IMR-90 (cell line): ENCODE measurements at regions not wholly inside any gene's neighbourhood (a gene's known extent, or its start where the extent isn't known, plus 50 kb on each side); places are given as distances from the start of the nearest gene placed in this dataset.

Source experiments
- ATAC-seq: fragments of 200-7000 bp; cut with Tn5 transposase; 2 replicates; pipeline ENCODE4 v1.9.1; 2020; ENCODE audit warnings: low read depth, mild to moderate bottlenecking, moderate library complexity
- BruUV-seq: library from RNA; stranded (reverse); fragments of 400-500 nt; replicated peaks from 2 replicates; lab custom pipeline; 2021; lab: Mats Ljungman, UMichigan
- CTCF ChIA-PET: fragments of 300-600 bp; formaldehyde crosslinking; extraction: SDS; loops from one replicate; lab custom pipeline; 2021; ENCODE audit warnings: antibody characterized with exemption; lab: Yijun Ruan, JAX
- POLR2A ChIA-PET: fragments of 300-600 bp; sonication (Branson Sonifier 250); formaldehyde crosslinking; loops from one replicate; lab custom pipeline; 2022; ENCODE audit warnings: antibody characterized with exemption; ENCODE audit not compliant: unreplicated experiment; lab: Charles Lee
- DNase-seq: peaks from one replicate; pipeline ENCODE4 v3.0.0; 2013
- H2AFZ ChIP-seq: replicated peaks from 2 replicates; pipeline ENCODE3; 2013; ENCODE audit warnings: low read length, mild to moderate bottlenecking; ENCODE audit not compliant: poor library complexity
- H2AK5ac ChIP-seq: 2 replicates; pipeline ENCODE4 v1.6.1; 2013; ENCODE audit warnings: low read depth, low read length, inconsistent platforms
- H2AK9ac ChIP-seq: replicated peaks from 2 replicates; pipeline ENCODE3; 2013; ENCODE audit warnings: mild to moderate bottlenecking, low read depth, low read length, moderate library complexity; ENCODE audit not compliant: poor library complexity
- H2BK120ac ChIP-seq: 2 replicates; pipeline ENCODE4 v1.6.1; 2013; ENCODE audit warnings: low read depth, low read length, inconsistent platforms
- H2BK15ac ChIP-seq: 3 replicates; pipeline ENCODE4 v1.6.1; 2013; ENCODE audit warnings: low read depth, low read length, inconsistent platforms
- H2BK20ac ChIP-seq: 2 replicates; pipeline ENCODE4 v1.6.1; 2013; ENCODE audit warnings: low read depth, mild to moderate bottlenecking, inconsistent platforms, low read length, moderate library complexity
- H2BK5ac ChIP-seq: 2 replicates; pipeline ENCODE4 v1.6.1; 2013; ENCODE audit warnings: mild to moderate bottlenecking, low read depth, low read length, inconsistent platforms; ENCODE audit not compliant: poor library complexity, severe bottlenecking
- H3K14ac ChIP-seq: replicated peaks from 2 replicates; pipeline ENCODE4 v1.6.1; 2013; ENCODE audit warnings: low read depth, low read length, inconsistent platforms
- H3K18ac ChIP-seq: 2 replicates; pipeline ENCODE4 v1.6.1; 2013; ENCODE audit warnings: low read depth, low read length, control low read depth
- H3K23ac ChIP-seq: 2 replicates; pipeline ENCODE4 v1.6.1; 2013; ENCODE audit warnings: low read depth, low read length, inconsistent platforms
- H3K27ac ChIP-seq: 2 replicates; pipeline ENCODE4 v1.5.1; 2013; ENCODE audit warnings: mild to moderate bottlenecking, control low read depth, low read length; ENCODE audit not compliant: insufficient read depth
- H3K27me3 ChIP-seq: 2 replicates; pipeline ENCODE4 v1.6.1; 2013; ENCODE audit warnings: low read length; ENCODE audit not compliant: control insufficient read depth, insufficient read depth
- H3K36me3 ChIP-seq: 2 replicates; pipeline ENCODE4 v1.6.1; 2013; ENCODE audit warnings: low read length, mixed read lengths; ENCODE audit not compliant: control insufficient read depth, insufficient read depth
- H3K4ac ChIP-seq: 2 replicates; pipeline ENCODE4 v1.6.1; 2013; ENCODE audit warnings: low read depth, low read length, inconsistent platforms
- H3K4me1 ChIP-seq: 2 replicates; pipeline ENCODE4 v1.6.1; 2013; ENCODE audit warnings: low read length, mixed read lengths; ENCODE audit not compliant: control insufficient read depth, insufficient read depth
- H3K4me2 ChIP-seq: 2 replicates; pipeline ENCODE4 v1.6.1; 2013; ENCODE audit warnings: low read depth, mild to moderate bottlenecking, control low read depth, low read length, moderate library complexity
- H3K4me3 ChIP-seq: 2 replicates; pipeline ENCODE4 v1.5.1; 2013; ENCODE audit warnings: low read depth, mild to moderate bottlenecking, control low read depth, low read length, moderate library complexity; ENCODE audit not compliant: insufficient read depth
- H3K56ac ChIP-seq: 2 replicates; pipeline ENCODE4 v1.6.1; 2013; ENCODE audit warnings: low read length, inconsistent platforms; ENCODE audit not compliant: insufficient read depth; ENCODE audit errors: extremely low read depth
- H3K79me1 ChIP-seq, 2 experiments: 2 replicates each; pipeline ENCODE4 v1.6.1; 2013; ENCODE audit warnings: low read length in 2 of 2, inconsistent platforms in 1 of 2, low read depth in 1 of 2
- H3K9ac ChIP-seq: 2 replicates; pipeline ENCODE4 v1.6.1; 2013; ENCODE audit warnings: low read depth, low read length, control low read depth
- H3K9me1 ChIP-seq: 2 replicates; pipeline ENCODE4 v1.6.1; 2013; ENCODE audit warnings: low read length, inconsistent platforms; ENCODE audit not compliant: insufficient read depth
- H3K9me3 ChIP-seq: 2 replicates; pipeline ENCODE4 v1.6.1; 2013; ENCODE audit warnings: low read length; ENCODE audit not compliant: control insufficient read depth, insufficient read depth
- H4K20me1 ChIP-seq: 2 replicates; pipeline ENCODE4 v1.6.1; 2013; ENCODE audit warnings: low read length, inconsistent platforms; ENCODE audit not compliant: insufficient read depth
- H4K5ac ChIP-seq: 2 replicates; pipeline ENCODE4 v1.6.1; 2013; ENCODE audit warnings: mild to moderate bottlenecking, low read depth, low read length, control low read depth
- H4K8ac ChIP-seq, 2 experiments: 2 replicates each; pipeline ENCODE4 v1.6.1; 2013; ENCODE audit warnings: low read depth in 2 of 2, low read length in 2 of 2, control low read depth in 1 of 2, inconsistent platforms in 1 of 2
- H4K91ac ChIP-seq: 2 replicates; pipeline ENCODE4 v1.6.1; 2013; ENCODE audit warnings: low read depth, low read length, inconsistent platforms; ENCODE audit not compliant: insufficient read depth
- BHLHE40 ChIP-seq: fragments of 150-350 bp; IDR thresholded peaks from 2 replicates; pipeline ENCODE4 v1.6.1; 2016; ENCODE audit warnings: mild to moderate bottlenecking, low read depth, low read length
- CEBPB ChIP-seq: IDR thresholded peaks from 2 replicates; pipeline ENCODE4 v1.6.1; 2012; ENCODE audit warnings: low read depth, low read length, improper control_type of control experiment
- CHD1 ChIP-seq: IDR thresholded peaks from 2 replicates; pipeline ENCODE4 v1.6.1; 2012; ENCODE audit warnings: low read depth, low read length, improper control_type of control experiment
- CTCF ChIP-seq: conservative IDR thresholded peaks from 2 replicates; pipeline ENCODE4 v1.5.1; 2012; ENCODE audit warnings: mild to moderate bottlenecking, low read depth, low read length, improper control_type of control experiment
- FOS ChIP-seq: fragments of 150-350 bp; IDR thresholded peaks from 2 replicates; pipeline ENCODE4 v1.6.1; 2016; ENCODE audit warnings: low read depth, low read length
- MAFK ChIP-seq: IDR thresholded peaks from 2 replicates; pipeline ENCODE4 v1.6.1; 2012; ENCODE audit warnings: low read depth, low read length, improper control_type of control experiment
- MXI1 ChIP-seq: IDR thresholded peaks from 2 replicates; pipeline ENCODE4 v1.6.1; 2012; ENCODE audit warnings: low read depth, mild to moderate bottlenecking, low read length, moderate library complexity, borderline replicate concordance
- NFE2L2 ChIP-seq: fragments of 150-350 bp; IDR thresholded peaks from 2 replicates; pipeline ENCODE4 v1.6.1; 2016; ENCODE audit warnings: low read depth, mild to moderate bottlenecking, low read length
- POLR2A ChIP-seq: IDR thresholded peaks from 2 replicates; pipeline ENCODE4 v1.6.1; 2012; ENCODE audit warnings: mild to moderate bottlenecking, low read depth, low read length
- RCOR1 ChIP-seq: IDR thresholded peaks from 2 replicates; pipeline ENCODE4 v1.6.1; 2012; ENCODE audit warnings: mild to moderate bottlenecking, low read length, improper control_type of control experiment; ENCODE audit not compliant: insufficient replicate concordance
- RFX5 ChIP-seq: IDR thresholded peaks from 2 replicates; pipeline ENCODE4 v1.8.0; 2012; ENCODE audit warnings: low read depth, mild to moderate bottlenecking, low read length, moderate library complexity
- USF2 ChIP-seq: fragments of 150-350 bp; IDR thresholded peaks from 2 replicates; pipeline ENCODE4 v1.6.1; 2017; ENCODE audit warnings: mild to moderate bottlenecking, antibody characterized with exemption, low read length, low read depth
- WGBS, 2 experiments: methylation state at CpG; one replicate each; pipeline versions ENCODE4 v1.1.5 to v1.1.7; 2013; ENCODE audit warnings: missing lambda C conversion rate in 2 of 2; ENCODE audit not compliant: insufficient read length in 1 of 2; ENCODE audit errors: extremely low coverage in 2 of 2; 5-methylcytosine and 5-hydroxymethylcytosine counted together
- dilution Hi-C: fragments of 300-500 bp; cut with HindIII; formaldehyde crosslinking; loops from one replicate; pipeline ENCODE4 v1.14.3; 2018; ENCODE audit warnings: low sequenced_read_pairs; ENCODE audit not compliant: unreplicated experiment
- in situ Hi-C: fragments of 300-500 bp; cut with MboI; formaldehyde crosslinking; loops from 3 replicates; pipeline ENCODE4 v1.14.3; 2019; ENCODE audit warnings: low sequenced_read_pairs, inconsistent platforms, mixed read lengths
- intact Hi-C: fragments of 100-400 bp; cut with micrococcal nuclease; formaldehyde crosslinking; loops from 2 replicates; pipeline ENCODE4 v1.10.0; 2022

GRCh38 chr4:29121586-29121985, 1598.6 kb upstream of the PCDH7 start:
- Histone ChIP-seq H3K4me3 (no peak overlapping the region), H3K56ac (no peak overlapping the region), H2BK5ac (no peak overlapping the region), H3K9ac (no peak overlapping the region), H2AK5ac (no peak overlapping the region), H4K5ac (no peak overlapping the region), H3K4me2 (no peak overlapping the region), H3K4me1 (no peaks in the 10 kb centered on the region), H2AK9ac (no peak overlapping the region), H3K9me1 (no peaks in the 10 kb centered on the region), H2AFZ (no peak overlapping the region), H2BK15ac (no peak overlapping the region), H4K20me1 (no peaks in the 10 kb centered on the region), H4K91ac (no peak overlapping the region), H3K79me1 (no peaks in the 10 kb centered on the region), H3K23ac (no peak overlapping the region), H3K36me3 (no peaks in the 10 kb centered on the region), H3K14ac (no peak overlapping the region), H2BK120ac (no peak overlapping the region), H3K4ac (no peak overlapping the region), H4K8ac (no peak overlapping the region), H3K27ac (no peak overlapping the region), H3K27me3 (no peaks in the 10 kb centered on the region), H2BK20ac (no peak overlapping the region), H3K18ac (no peak overlapping the region), H3K9me3 (no peaks in the 10 kb centered on the region)
- dilution Hi-C loops (no loop called here), in situ Hi-C loops (no loop called here), intact Hi-C loops (no loop called here)
- no TSS peak for BruUV-seq
- no CpG with 5 or more reads among the region's 4 CpGs for WGBS, 2 experiments
- DNase-seq (no peak), ATAC-seq (no peak)
- ChIA-PET POLR2A (no interaction called here), CTCF (no interaction called here)
- TF ChIP-seq RCOR1 = no peak
- TF ChIP-seq CHD1 = no peak
- TF ChIP-seq MAFK = no peak
- TF ChIP-seq CEBPB = no peak
- no peak for TF ChIP-seq CTCF
- TF ChIP-seq NFE2L2 = no peak
- TF ChIP-seq POLR2A = no peak
- TF ChIP-seq BHLHE40 = no peak
- no peak for TF ChIP-seq RFX5
- TF ChIP-seq MXI1 = no peak
- no peak for TF ChIP-seq USF2
- no peak for TF ChIP-seq FOS
